NCI-H524 (cell line): ENCODE measurements at regions not wholly inside any gene's neighbourhood (a gene's known extent, or its start where the extent isn't known, plus 50 kb on each side); places are given as distances from the start of the nearest gene placed in this dataset.

Source experiments
- DNase-seq, 2 experiments: peaks; one replicate each; lab custom pipeline; 2025; lab: John Stamatoyannopoulos, UW

- no peak for DNase-seq
Observed at GRCh38 chr10:44435196-44435595, 50.3 kb upstream of the CXCL12 start.

GRCh38 chr10:44436240-44436639, 51.3 kb upstream of the CXCL12 start:
- DNase-seq, result no peak

DNA sequence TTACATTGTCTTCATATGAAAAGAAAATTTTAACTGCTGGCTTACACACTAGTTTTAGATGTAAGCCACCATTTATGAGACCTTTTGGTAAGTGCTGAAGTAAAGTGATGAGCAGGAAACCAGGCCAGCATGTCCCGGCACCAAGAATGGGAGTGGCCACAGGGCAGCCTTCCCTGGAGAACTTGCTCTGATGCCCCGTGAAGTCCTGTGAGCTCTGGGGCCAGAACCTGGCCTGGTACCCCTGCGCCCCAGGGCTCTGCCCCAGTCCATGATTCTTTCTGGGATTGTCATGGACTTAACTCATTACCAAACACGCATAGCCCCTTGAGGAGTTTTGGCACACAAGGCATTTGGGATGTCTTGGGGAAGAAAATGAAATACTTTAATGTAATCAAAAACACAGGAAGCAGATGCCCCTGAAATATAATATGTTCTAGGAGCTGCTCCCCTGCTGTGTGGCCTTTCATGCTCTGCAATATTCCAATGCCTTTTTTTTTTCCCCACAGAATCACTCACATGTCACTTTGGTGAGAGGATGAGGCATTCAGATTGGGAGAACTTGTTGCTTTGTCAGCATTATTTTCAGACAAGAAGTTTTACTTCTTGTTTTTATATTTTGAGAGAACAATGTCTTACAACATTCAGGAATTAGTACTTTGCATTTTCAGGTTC, 53.1 kb upstream of the CXCL12 start:
- DNase-seq, result peak; percentile 12 to 35

DNA sequence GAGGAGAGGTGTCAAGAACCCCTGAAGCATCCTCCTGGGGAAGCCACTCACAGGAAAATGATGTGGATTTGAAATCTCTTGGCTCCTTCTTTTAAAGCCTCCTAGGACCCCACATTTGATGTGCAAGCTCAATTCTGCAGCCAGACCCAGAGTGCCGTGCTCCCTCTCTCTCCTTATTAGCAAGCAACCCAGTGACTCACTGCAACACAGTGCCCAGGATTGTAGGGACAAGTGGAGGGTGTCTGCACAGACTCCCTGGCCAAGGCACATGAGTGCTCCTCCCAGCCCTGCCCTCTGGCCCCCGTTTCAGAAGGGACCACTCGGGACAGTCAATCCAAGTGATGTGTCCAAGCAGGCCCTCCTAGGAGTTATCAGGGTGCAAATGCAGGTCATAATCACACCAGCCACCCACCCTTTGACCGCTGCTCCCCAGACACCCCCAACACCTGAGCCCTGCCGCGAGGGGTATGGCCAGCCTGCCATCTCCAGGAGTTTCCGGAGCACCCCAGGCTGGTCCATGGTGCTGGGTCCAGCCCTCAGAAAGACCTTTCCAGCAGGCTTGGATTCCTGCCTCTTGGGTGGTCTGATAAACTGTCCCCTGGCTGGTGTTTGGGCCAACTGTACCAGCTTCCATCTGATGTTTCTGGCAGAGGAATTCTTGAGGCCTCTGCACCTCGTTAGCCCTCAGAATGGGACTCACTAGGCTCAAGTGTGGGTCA, 54.5 kb upstream of the CXCL12 start:
- DNase-seq, result no peak

DNA sequence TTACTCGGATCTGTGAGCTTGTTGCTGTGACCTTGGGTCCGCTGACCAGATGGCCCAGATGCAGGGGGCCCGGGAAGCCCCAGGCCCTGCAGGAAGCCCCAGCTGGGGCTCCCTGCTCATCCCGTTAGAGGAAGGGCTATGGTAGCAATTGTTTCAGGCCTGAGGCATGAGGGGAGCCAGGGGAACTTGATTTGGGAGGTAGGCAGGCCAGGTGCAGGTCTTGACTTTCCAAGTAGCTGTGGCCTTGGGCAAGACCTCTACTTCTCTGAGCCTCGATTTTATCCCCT, 55.0 kb upstream of the CXCL12 start:
- DNase-seq, result no peak

GRCh38 chr10:44457259-44457658, 72.4 kb upstream of the CXCL12 start:
- DNase-seq, result no peak

- no peak for DNase-seq
Observed at GRCh38 chr10:44458671-44459413, 73.9 kb upstream of the CXCL12 start.

DNA sequence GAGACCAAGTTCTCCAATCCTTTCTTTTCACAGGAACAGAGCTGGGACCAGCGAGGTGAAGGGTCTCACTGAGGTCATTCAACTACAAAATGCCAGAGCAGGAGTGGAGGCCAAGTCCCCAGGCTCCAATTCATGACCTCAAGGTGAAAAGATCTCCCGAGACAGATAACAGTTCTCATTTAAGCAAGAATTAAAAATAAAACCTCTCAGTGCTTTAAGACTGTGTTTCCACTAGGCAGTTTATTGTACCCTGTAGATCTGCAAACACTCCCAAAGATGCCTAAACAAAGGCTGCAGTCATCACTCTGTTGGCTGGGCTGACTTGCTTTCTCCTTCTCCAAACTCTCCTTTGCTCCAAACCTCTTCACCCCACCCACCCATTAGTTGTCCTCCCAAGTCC, 74.8 kb upstream of the CXCL12 start:
- no peak for DNase-seq

- no peak for DNase-seq
Observed at GRCh38 chr10:44460416-44460815, 75.5 kb upstream of the CXCL12 start.

DNA sequence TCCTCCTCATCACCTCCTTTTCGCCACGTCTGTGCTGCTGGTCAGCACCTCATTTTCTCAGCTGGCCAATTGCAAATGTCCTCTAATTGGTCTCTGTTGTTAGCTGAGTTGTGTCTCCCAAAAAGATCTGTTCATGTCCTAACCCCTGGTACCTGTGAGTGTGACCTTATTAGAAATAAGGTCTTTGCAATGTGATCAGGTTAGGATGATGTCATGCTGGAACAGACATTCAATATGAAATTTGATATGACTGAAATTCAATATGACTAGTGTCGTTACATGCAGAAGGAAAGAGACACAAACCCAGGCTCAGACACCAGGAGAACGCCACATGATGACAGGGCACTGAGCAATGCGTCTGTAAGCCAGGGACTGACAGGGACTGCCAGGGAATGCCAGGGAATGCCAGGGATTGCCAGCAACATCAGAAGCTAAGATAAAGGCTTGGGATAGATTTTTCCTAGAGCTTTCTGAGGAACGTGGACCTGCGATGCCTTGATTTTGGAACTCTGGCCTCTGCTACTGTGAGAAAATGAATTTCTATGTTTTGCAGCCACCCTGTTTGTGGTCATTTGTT, 77.5 kb upstream of the CXCL12 start:
- no peak for DNase-seq

DNA sequence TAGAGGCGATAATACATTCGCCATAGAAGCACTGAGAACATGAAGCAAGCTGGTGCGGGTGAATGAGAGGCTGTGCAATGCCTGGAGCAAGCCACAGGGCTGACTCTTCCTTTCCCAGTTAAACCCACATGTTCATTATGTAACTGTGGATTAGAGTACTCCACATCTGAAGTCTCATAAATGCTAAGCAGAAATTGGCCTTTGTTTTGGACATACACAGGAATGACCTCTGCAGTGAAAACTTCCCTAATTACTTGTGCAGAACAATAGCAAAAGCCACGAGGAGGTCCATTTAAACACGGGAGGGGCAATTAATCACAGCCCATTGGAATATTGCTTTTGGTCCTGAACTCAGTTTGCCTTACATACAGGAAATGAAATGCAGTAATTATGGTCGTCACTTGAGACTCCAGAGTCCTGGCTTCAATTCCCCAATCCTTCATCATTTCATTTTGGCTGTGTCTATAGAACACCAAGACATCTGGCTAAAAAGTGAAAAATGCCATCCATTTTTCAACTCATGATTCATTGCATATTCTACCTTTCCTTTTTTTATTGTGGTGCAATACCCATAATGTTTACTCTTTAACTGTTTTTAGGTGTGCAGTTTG, 78.7 kb upstream of the CXCL12 start:
- no peak for DNase-seq

DNA sequence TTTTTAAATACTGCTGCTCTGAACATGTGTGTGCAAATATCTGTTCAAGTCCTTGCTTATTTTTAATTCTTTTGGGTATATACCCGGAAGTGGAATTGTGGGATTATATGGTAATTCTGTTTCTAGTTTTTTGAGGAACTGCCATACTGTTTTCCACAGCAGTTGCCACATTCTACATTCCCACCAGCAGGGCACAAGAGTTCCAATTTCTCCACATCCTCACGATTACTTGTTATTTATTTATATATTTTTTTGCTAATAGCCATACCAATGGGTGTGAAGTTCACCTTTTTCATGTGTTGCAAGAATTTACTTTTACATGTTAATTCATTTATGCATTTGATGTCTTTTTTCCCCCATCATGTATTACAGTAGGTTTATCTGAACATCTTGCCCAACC, 79.6 kb upstream of the CXCL12 start:
- DNase-seq, result no peak

DNA sequence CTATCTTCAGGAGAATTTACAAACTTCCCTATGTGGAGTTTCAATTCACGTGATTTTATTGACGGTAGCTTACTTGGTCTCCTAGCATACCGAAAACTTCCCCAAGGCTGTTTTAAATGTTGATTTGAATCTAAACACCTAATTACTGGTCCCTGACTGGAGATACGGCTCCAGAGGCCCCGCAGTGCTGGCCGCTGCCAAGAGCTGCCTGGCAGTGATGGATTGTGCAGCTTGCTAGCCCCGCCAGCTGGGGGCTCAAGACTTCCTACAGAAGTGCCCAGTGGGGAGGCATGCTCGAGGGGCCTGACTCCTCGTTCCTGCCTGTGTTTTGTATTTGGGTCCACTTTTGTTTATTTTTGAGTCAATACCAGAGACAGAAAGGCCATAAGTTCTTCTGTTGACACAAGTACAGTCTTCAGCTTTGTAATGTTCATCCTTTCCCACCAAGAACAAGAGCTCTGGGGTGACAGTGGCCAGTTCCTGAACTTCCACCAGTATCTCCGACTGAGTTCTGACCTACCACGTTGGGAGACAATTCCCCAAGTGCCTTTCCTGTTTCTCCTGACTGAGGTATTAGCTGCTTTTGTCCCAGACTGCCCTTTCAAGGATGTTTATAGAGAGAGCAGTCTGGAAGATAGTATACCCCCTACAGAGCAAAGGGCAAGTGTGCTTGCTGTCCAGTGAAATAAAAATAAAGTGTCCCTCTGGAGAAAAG, 80.7 kb upstream of the CXCL12 start:
- no peak for DNase-seq

- no peak for DNase-seq
Observed at GRCh38 chr10:44466236-44466635, 81.3 kb upstream of the CXCL12 start.

GRCh38 chr10:44467090-44467489, 82.2 kb upstream of the CXCL12 start:
- DNase-seq, result no peak

- DNase-seq, result no peak
Observed at GRCh38 chr10:44467900-44468299, 83.0 kb upstream of the CXCL12 start.

GRCh38 chr10:44468525-44468924, 83.6 kb upstream of the CXCL12 start:
- peak in 1 of 2 experiments; percentile 0 for DNase-seq

GRCh38 chr10:44468965-44469364, 84.1 kb upstream of the CXCL12 start:
- DNase-seq, result no peak

- no peak for DNase-seq
Observed at GRCh38 chr10:44470784-44471183, 85.9 kb upstream of the CXCL12 start.

- DNase-seq, result no peak
Observed at GRCh38 chr10:44471410-44471809, 86.5 kb upstream of the CXCL12 start.

GRCh38 chr10:44473146-44473545, 88.2 kb upstream of the CXCL12 start:
- DNase-seq, result no peak
